ENCODE measurements at regions not wholly inside any gene's neighbourhood (a gene's known extent, or its start where the extent isn't known, plus 50 kb on each side); places are given as distances from the start of the nearest gene placed in this dataset.
"Not testable (repeated sequence)": the region's sequence is repeated elsewhere in the genome, so short reads cannot be mapped to it uniquely, and the experiment has no call there.

- DNase-seq = no peak
These were observed 410.3 kb downstream of the NEBL start for GRCh38 chr10:20486791-20487190.

DNA sequence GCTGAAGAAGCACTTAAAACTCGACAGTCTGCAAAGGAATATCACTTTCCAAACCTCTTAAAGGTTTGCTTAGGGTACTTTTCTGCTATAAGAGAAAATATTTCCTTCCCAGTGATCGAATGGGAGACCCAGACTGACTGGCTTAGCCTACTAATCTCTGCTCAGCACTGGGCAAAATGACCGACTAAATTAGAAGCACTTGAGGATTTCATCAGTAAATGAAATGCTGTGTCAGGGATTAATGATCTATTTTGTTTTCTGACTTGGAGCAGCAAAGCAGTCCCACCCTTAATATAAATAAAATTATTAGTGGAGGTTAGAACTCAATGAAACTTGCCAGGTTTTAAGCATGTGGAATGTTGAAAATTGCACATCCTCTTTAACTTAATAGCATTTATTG lies 411.6 kb downstream of the NEBL start:
- DNase-seq = no peak

GRCh38 chr10:20481054-20481453 lies 416.1 kb downstream of the NEBL start:
- no peak for DNase-seq

GRCh38 chr10:20480575-20480974 lies 416.5 kb downstream of the NEBL start:
- DNase-seq = not testable (repeated sequence)

- DNase-seq = no peak
These were observed 423.0 kb downstream of the NEBL start for GRCh38 chr10:20474064-20474463.

GRCh38 chr10:20473023-20473760 lies 423.9 kb downstream of the NEBL start:
- DNase-seq = no peak

GRCh38 chr10:20466731-20467130 lies 430.4 kb downstream of the NEBL start:
- DNase-seq = no peak

DNA sequence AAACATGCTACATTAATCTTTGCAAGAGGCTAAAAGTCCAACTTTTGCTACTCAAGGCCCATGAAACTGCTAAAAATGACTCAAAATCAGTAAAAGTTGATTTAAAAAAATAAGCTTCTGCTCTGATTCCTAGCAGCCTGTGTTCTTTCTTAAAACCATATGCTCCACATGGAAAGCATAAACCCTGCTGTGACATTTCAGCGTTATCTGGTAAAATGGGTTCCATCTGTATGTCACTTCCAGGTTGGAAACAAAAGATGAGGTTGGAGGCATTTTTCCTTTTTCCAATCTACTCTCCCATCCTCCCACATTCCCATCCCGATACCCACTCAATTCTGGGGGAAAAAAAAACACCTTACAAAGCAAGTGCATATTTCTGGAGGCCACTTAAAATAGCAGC lies 439.5 kb downstream of the NEBL start:
- DNase-seq = no peak

DNA sequence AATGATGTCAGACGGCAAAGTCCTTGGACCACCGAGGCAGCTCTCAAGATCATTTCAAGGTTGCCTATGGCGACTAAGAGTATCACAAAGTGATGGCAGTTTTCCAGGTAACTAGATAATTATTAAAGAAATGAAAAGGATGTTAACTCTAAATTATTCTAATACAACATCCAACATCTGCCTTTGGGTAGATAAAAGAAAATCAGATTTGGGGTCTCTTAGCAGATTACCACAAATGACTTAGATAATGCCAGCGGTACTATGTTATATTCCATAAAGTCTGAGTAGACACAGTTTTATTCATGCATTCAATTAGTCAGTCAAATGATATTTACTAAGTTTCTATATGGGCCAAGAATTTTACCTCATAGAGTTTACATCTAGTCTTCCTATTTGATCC lies 441.3 kb downstream of the NEBL start:
- DNase-seq = no peak

DNA sequence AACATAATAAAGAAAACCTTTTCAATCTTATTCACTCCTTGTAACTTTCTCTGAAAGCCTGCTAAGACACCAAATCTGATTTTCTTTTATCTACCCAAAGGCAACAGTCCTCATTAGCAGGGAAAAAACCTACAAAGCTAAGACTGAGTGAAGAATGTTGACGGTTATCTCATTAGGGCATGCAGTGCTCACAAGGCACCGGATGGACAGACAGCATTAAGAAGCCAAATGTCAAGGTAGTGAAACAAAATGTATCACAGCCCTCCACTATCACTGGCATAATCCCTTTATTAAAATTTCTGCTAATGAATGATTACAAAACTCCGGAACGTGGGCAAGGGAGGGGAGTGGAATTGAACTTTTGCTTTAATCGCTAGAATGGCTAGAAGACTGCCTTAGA lies 442.8 kb downstream of the NEBL start:
- DNase-seq = no peak

DNA sequence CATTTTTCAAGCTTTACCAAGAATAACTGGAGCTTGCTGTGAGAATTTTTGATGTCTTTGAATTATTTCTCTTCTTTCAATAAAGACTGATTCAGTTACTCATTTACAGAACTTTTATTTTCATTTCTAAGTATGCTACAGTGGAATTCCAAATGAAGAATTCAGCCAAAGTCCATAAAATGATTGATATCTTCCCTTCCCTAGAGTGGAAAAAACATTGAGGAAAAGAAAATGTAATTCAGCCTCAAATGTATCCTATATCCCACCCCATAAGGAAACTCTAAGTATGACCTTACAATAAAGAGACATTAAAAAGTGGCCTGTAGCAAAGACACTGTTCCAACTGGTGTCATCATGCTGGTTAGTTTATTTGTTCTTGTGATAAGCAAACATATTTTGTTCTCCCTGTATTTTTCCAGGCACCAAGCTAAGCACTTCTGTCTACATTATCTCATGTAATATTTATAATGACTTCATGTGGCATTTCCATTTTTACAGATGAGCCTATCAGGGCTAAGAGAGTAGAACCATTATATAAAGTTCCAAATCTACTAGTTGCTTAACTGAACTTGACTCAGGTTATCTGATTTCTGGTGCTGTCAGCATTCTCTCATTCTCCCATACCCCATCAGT lies 450.4 kb downstream of the NEBL start:
- DNase-seq = no peak

GRCh38 chr10:20443094-20443493 lies 454.0 kb downstream of the NEBL start:
- no peak for DNase-seq

GRCh38 chr10:20429742-20430141 lies 467.4 kb downstream of the NEBL start:
- no peak for DNase-seq

DNA sequence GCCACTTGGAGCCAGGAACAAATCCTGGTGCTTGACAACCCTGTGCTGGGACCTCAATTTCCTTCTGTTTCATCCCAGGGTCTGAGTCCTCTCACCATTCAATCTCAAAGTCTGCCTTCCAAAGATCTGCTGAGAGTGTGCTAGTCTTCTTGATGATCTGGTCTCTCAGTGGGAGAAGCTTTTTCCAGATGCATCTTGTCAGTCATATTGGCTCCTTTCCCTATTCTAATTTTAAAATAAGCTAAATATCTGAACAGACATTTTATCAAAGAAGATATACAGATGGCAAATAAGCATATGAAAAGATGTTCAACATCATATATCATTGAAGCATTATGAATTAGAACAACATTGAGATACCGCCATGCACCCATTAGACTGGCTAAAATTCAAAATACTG lies 469.3 kb downstream of the NEBL start:
- DNase-seq = no peak

DNA sequence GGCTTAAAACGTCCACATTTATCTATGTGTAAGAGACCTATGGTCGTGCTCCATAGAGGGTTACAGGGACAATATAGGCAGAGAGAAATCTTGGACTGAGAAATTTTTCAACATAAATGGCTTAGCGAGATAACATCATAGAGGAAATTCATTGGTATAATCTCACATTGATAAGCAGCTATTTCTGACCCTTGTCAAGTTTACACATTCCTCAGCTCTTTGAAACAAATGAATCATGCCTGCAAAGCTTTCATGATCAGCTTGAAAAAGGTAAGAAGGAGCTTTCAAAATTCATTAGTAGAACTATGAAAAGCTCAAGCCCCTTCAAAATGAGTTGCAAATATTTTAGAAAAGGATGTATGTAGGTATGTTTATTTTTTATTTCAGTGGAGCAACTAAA lies 478.8 kb downstream of the NEBL start:
- no peak for DNase-seq

DNA sequence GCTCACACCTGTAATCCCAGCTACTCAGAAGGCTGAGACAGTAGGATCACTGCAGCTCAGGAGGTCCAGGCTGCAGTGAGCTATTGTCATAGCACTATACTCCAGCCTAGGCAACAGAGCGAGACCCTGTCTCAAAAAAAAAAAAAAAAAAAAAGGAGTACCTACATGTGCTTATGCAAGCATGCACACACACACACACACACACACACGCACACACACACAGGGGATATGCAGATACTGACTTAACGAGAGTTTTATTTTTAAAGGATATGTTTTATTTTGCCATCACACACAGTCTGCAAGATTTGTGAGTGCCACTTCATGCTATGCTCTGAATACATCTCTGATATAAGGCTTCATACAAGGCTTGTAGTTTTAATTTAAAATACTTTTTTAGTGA lies 479.3 kb downstream of the NEBL start:
- no peak for DNase-seq

DNA sequence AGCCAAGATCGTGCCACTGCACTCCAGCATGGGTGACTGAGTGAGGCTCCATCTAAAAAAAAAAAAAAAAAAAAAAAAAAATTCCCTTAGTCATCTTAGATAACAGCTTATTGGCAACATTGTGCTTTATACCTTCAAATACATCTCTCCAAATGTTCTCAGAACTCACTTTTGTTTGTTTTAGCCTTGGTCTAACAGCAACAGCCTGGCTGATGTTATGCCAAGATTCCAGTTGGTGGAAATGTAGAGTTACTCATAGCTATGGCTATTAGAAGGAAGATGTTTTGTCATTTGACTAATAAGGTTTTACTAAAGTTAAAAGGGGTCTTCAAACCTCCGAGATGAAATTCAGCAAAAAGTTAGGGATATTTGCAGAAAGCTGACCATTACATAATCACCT lies 481.4 kb downstream of the NEBL start:
- DNase-seq = no peak

DNA sequence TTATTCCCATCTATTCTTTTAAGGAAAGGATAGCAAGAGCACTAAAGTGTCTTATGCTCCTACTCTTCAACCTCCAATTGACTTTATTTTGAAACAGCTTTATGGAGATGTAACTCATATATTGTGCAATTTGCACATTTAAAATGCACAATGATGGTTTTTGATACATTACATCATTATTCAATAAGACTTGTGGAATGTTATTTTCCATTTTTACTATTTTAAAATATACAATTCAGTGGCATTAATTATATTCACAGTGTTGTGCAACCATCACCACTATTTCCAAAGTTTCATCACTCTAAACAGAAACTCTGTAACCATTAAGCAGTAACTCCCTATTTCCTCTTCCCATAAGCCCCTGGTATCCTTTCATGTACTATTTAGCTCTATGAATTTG lies 489.8 kb downstream of the NEBL start:
- peak; percentile 28 for DNase-seq

- no peak for DNase-seq
These were observed 490.6 kb downstream of the NEBL start for GRCh38 chr10:20406281-20407104.

DNA sequence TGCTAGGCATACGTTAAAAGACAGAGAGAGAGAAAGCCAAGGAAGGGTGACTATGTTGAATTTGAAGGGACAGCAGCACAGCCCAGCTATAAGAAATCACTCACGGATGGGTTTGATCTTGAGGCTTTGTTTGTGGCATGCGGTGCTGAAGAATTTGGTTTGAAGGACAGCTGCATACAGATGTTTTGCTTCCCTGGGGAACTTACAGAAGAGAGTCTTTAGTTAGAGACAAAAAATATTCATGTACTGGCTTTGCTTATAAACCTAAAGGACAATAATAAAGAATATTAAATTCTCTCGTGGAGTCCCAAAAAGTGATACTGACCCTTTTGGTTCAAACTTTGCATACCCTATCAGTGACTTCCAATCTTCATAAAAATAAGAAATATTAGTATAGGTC lies 491.4 kb downstream of the NEBL start:
- DNase-seq = no peak

DNA sequence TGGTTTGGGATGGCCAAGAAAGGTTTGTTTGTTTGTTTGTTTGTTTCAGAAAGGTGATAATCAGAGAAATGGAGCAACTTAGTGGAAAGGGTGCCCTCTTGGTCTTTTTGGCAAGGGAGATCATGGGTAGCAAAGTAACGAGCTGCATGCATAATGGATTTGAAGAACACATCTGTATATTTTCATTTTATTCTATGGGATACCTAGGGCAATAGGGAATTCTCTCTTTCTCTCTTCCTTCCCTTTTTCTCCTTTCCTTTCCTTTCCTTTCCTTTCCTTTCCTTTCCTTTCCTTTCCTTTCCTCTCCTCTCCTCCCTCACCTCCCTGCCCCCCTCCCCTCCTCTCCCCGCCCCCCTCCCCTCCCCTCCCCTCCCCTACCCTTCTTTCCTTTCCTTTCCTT lies 492.1 kb downstream of the NEBL start:
- no peak for DNase-seq

GRCh38 chr10:20399772-20400171 lies 497.3 kb downstream of the NEBL start:
- no peak for DNase-seq

GRCh38 chr10:20396701-20397100 lies 500.4 kb downstream of the NEBL start:
- no peak for DNase-seq

DNA sequence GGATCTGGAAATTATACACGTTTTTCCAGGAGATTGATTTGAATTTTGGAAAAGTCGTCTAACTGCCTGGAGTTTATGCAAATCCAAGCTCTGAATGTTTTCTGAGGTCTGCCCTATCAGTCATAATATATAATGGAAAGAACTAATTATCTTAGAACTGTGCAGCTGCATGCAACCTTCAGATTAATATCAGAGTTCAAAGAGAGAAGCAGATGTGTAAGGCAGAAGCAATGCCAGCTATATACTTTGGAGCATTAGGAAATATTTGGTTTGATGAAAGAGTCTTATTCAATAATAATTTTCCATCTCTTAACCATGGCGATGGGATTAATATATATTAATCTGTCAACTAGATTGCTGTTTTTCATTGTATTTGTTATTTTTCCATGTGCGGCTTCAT lies 500.9 kb downstream of the NEBL start:
- no peak for DNase-seq
